ENCODE measurements at regions not wholly inside any gene's neighbourhood (a gene's known extent, or its start where the extent isn't known, plus 50 kb on each side); places are given as distances from the start of the nearest gene placed in this dataset.

GRCh38 chr5:14922456-14922855, 50.9 kb upstream of the ANKH start:
- peaks cover 6% of the 10 kb centered on the region for H3K27me3 Mint-ChIP-seq (ENCODE audit: low read depth, unreplicated experiment)
- no peak overlapping the region for H3K9ac ChIP-seq (ENCODE audit: low read length)
- H3K9me3 ChIP-seq (ENCODE audit: insufficient read depth, low read depth, low read length) = no peaks in the 10 kb centered on the region
- FAIRE-seq = no peak
- peaks cover 28% of the 10 kb centered on the region for H3K4me1 Mint-ChIP-seq (ENCODE audit: low read depth, unreplicated experiment)
- TF ChIP-seq CTCF (IDR thresholded peaks at IDR 0.05; ENCODE audit: insufficient read depth, low read depth, low read length) = no peak
- no peak for TF ChIP-seq EZH2 (IDR thresholded peaks at IDR 0.05; ENCODE audit: insufficient read depth, low read length)
- H2AFZ ChIP-seq (ENCODE audit: low read depth, low read length) = no peak overlapping the region
- H3K27ac ChIP-seq (ENCODE audit: low read depth, low read length) = no peak overlapping the region
- no peaks in the 10 kb centered on the region for H4K20me1 ChIP-seq (ENCODE audit: insufficient read depth, low read length)
- peaks cover 19% of the 10 kb centered on the region for H3K4me1 ChIP-seq (ENCODE audit: insufficient read depth, low read length)
- no peaks in the 10 kb centered on the region for H3K36me3 ChIP-seq (ENCODE audit: insufficient read depth, low read length)
- H3K9me3 Mint-ChIP-seq (ENCODE audit: unreplicated experiment) = no peaks in the 10 kb centered on the region
- H3K27ac Mint-ChIP-seq (ENCODE audit: unreplicated experiment) = no peak overlapping the region
- no peaks in the 10 kb centered on the region for H3K79me2 ChIP-seq (ENCODE audit: insufficient read depth, low read length)
- no peaks in the 10 kb centered on the region for H3K27me3 ChIP-seq (ENCODE audit: insufficient read depth, low read length)
- no peaks in the 10 kb centered on the region for H3K36me3 Mint-ChIP-seq (ENCODE audit: low read depth, unreplicated experiment)
- H3K4me3 ChIP-seq (ENCODE audit: insufficient read depth, low read depth, low read length) = no peak overlapping the region
- no peak overlapping the region for H3K4me2 ChIP-seq (ENCODE audit: low read length)
- DNase-seq (ENCODE audit: low read depth) = no peak
- no peak overlapping the region for H3K4me3 Mint-ChIP-seq (ENCODE audit: unreplicated experiment)

Measured in astrocyte (in vitro differentiated cells and primary cell).